ENCODE measurements at regions not wholly inside any gene's neighbourhood (a gene's known extent, or its start where the extent isn't known, plus 50 kb on each side); places are given as distances from the start of the nearest gene placed in this dataset.

- TF ChIP-seq EZH2phosphoT487 (IDR thresholded peaks at IDR 0.05; ENCODE audit: borderline replicate concordance) (no peak), CTCF (conservative IDR thresholded peaks at IDR 0.05; ENCODE audit: low read length) (no peak)
These were observed 339.2 kb downstream of the RNF144A start for GRCh38 chr2:7256377-7256776.

DNA sequence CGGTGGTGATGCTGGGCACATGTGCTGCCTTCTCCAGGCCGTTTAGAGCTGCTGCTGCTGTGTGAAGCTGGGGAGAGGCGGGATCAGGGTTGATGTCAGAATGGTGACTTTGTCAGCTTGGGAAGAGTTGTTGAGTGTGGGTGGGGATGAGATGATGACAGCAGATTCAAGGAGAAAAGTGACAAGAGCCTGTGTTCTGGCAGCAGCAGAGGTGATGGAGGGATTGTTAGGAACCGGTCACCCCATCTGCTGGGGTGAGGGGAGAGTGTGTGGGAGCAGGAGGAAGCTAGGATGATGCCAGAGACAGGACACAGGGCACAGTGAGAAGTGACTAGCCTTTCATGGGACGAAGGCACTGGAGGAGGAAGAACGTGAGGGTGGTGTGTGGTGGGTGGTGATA lies 345.5 kb downstream of the RNF144A start:
- Histone ChIP-seq H3K4me1 (ENCODE audit: insufficient read depth, low read length, poor library complexity, severe bottlenecking) (peaks cover 10% of the 10 kb centered on the region), H2AFZ (ENCODE audit: low read length) (peak overlapping the region; percentile 42; the same call in 1 of the 2 replicates), H3K9ac (ENCODE audit: low read depth, low read length, poor library complexity, severe bottlenecking) (no peak overlapping the region), H3K27me3 (ENCODE audit: insufficient read depth, low read length, poor library complexity, severe bottlenecking) (no peaks in the 10 kb centered on the region), H3K9me3 (ENCODE audit: insufficient read depth, low read depth, low read length) (no peaks in the 10 kb centered on the region), H3K9me2 (replicated peaks; ENCODE audit: low read depth, low read length) (no peaks in the 10 kb centered on the region), H3K4me2 (ENCODE audit: low read depth, low read length, poor library complexity, severe bottlenecking) (no peak overlapping the region), H3K36me3 (ENCODE audit: insufficient read depth, low read length) (no peaks in the 10 kb centered on the region), H4K20me1 (ENCODE audit: insufficient read depth, low read length, poor library complexity, severe bottlenecking) (no peaks in the 10 kb centered on the region), H3K79me2 (ENCODE audit: insufficient read depth, low read length) (no peaks in the 10 kb centered on the region), H3K4me3 (ENCODE audit: low read length, poor library complexity, severe bottlenecking) (no peak overlapping the region), H3F3A (ENCODE audit: low read depth) (no peaks in the 10 kb centered on the region)
- TF ChIP-seq EZH2phosphoT487 (IDR thresholded peaks at IDR 0.05; ENCODE audit: borderline replicate concordance): no peak
- no peak for TF ChIP-seq CTCF (conservative IDR thresholded peaks at IDR 0.05; ENCODE audit: low read length)

More at GRCh38 chr2:7256377-7256776, 339.2 kb downstream of the RNF144A start:
- Histone ChIP-seq H3K27me3 (ENCODE audit: insufficient read depth, low read length, poor library complexity, severe bottlenecking) (no peaks in the 10 kb centered on the region), H3K9ac (ENCODE audit: low read depth, low read length, poor library complexity, severe bottlenecking) (no peak overlapping the region), H4K20me1 (ENCODE audit: insufficient read depth, low read length, poor library complexity, severe bottlenecking) (no peaks in the 10 kb centered on the region), H3K4me3 (ENCODE audit: low read length, poor library complexity, severe bottlenecking) (no peak overlapping the region), H3F3A (ENCODE audit: low read depth) (no peaks in the 10 kb centered on the region), H3K4me2 (ENCODE audit: low read depth, low read length, poor library complexity, severe bottlenecking) (no peak overlapping the region), H3K9me2 (replicated peaks; ENCODE audit: low read depth, low read length) (no peaks in the 10 kb centered on the region), H3K79me2 (ENCODE audit: insufficient read depth, low read length) (no peaks in the 10 kb centered on the region), H2AFZ (ENCODE audit: low read length) (no peak overlapping the region), H3K36me3 (ENCODE audit: insufficient read depth, low read length) (no peaks in the 10 kb centered on the region), H3K9me3 (ENCODE audit: insufficient read depth, low read depth, low read length) (no peaks in the 10 kb centered on the region), H3K4me1 (ENCODE audit: insufficient read depth, low read length, poor library complexity, severe bottlenecking) (no peaks in the 10 kb centered on the region)

GRCh38 chr2:7264791-7265190 lies 347.6 kb downstream of the RNF144A start:
- Histone ChIP-seq H3K79me2 (ENCODE audit: insufficient read depth, low read length) (no peaks in the 10 kb centered on the region), H4K20me1 (ENCODE audit: insufficient read depth, low read length, poor library complexity, severe bottlenecking) (no peaks in the 10 kb centered on the region), H3K4me2 (ENCODE audit: low read depth, low read length, poor library complexity, severe bottlenecking) (no peak overlapping the region), H3K9me2 (replicated peaks; ENCODE audit: low read depth, low read length) (no peaks in the 10 kb centered on the region), H3K4me3 (ENCODE audit: low read length, poor library complexity, severe bottlenecking) (no peak overlapping the region), H3K9me3 (ENCODE audit: insufficient read depth, low read depth, low read length) (no peaks in the 10 kb centered on the region), H3K27me3 (ENCODE audit: insufficient read depth, low read length, poor library complexity, severe bottlenecking) (no peaks in the 10 kb centered on the region), H3K4me1 (ENCODE audit: insufficient read depth, low read length, poor library complexity, severe bottlenecking) (peaks cover 10% of the 10 kb centered on the region), H3F3A (ENCODE audit: low read depth) (no peaks in the 10 kb centered on the region), H2AFZ (ENCODE audit: low read length) (no peak overlapping the region), H3K36me3 (ENCODE audit: insufficient read depth, low read length) (no peaks in the 10 kb centered on the region), H3K9ac (ENCODE audit: low read depth, low read length, poor library complexity, severe bottlenecking) (no peak overlapping the region)
- no peak for TF ChIP-seq CTCF (conservative IDR thresholded peaks at IDR 0.05; ENCODE audit: low read length)
- TF ChIP-seq EZH2phosphoT487 (IDR thresholded peaks at IDR 0.05; ENCODE audit: borderline replicate concordance): no peak

Data from Loucy (cell line).